ENCODE measurements at regions not wholly inside any gene's neighbourhood (a gene's known extent, or its start where the extent isn't known, plus 50 kb on each side); places are given as distances from the start of the nearest gene placed in this dataset.

GRCh38 chr13:84479656-84480055 is 597.4 kb upstream of the SLITRK1 start:
- TF ChIP-seq POLR2A (IDR thresholded peaks at IDR 0.05; ENCODE audit: low read depth, low read length): no peak
- TF ChIP-seq POLR2AphosphoS5 (IDR thresholded peaks at IDR 0.05; ENCODE audit: low read depth, low read length): no peak
- no peak for TF ChIP-seq TAF1 (IDR thresholded peaks at IDR 0.05; ENCODE audit: borderline replicate concordance, low read depth, low read length)
